ENCODE measurements at regions not wholly inside any gene's neighbourhood (a gene's known extent, or its start where the extent isn't known, plus 50 kb on each side); places are given as distances from the start of the nearest gene placed in this dataset.

DNA sequence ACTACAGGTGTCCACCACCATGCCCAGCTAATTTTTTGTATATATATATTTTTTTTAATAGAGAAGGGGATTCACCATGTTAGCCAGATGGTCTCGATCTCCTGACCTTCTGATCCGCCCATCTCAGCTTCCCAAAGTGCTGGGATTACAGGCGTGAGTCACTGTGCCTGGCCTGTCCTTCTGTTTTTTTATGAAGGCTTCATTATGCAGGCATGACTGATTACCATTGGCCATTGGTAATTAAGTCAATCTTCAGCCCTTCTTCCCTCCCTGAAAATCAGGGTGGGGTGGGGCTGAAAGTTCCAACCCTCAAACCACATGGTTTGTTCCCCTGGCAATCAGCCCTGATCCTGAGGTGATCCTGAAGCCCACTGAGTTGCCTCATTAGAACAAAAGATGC lies 336.9 kb downstream of the PTTG2 start:
- DNase-seq (ENCODE audit: extremely low read depth in 1 of 4, low spot score in 3 of 4), result no peak
- Histone ChIP-seq H3K36me3 (ENCODE audit: control insufficient read depth, insufficient read depth, low read length) (no peaks in the 10 kb centered on the region), H3K4me1 (replicated peaks in 1 of 2; ENCODE audit: control insufficient read depth in 2 of 2, insufficient read depth in 2 of 2, low read length in 2 of 2) (no peaks in the 10 kb centered on the region), H4K20me1 (replicated peaks; ENCODE audit: control insufficient read depth, insufficient read depth, low read length) (no peaks in the 10 kb centered on the region), H3K79me2 (ENCODE audit: control insufficient read depth, insufficient read depth, low read length) (no peaks in the 10 kb centered on the region), H3K9ac (ENCODE audit: insufficient read depth in 1 of 2, low read depth in 2 of 2, low read length in 2 of 2) (no peak overlapping the region), H3K9me3 (replicated peaks; ENCODE audit: control insufficient read depth, insufficient read depth, low read depth, low read length) (peaks cover 16% of the 10 kb centered on the region), H3K4me2 (ENCODE audit: insufficient read depth, low read length) (no peak overlapping the region), H3K27me3 (ENCODE audit: control insufficient read depth in 2 of 2, insufficient read depth in 2 of 2, low read length in 2 of 2) (no peaks in the 10 kb centered on the region), H3K9me1 (ENCODE audit: control insufficient read depth, insufficient read depth, low read length) (no peaks in the 10 kb centered on the region), H2AFZ (ENCODE audit: low read depth, low read length) (no peak overlapping the region), H3K4me3 (no peak overlapping the region), H3K27ac (ENCODE audit: extremely low read depth, low read depth, low read length) (no peak overlapping the region)
- POLR2A ChIA-PET, result no interaction called here
- intact Hi-C loops (cut with micrococcal nuclease) (no loop called here), in situ Hi-C loops (cut with MboI) (no loop called here)
- BruUV-seq (replicated peaks), result no TSS peak
- no peak for ATAC-seq
- CTCF ChIA-PET (ENCODE audit: low intra/inter-chr PET ratio), result no interaction called here
- FAIRE-seq, result no peak
- WGBS (ENCODE audit: insufficient coverage, low coverage, missing lambda C conversion rate), result 28% methylated on average over 2 of the region's 3 CpGs
- TF ChIP-seq RBM25 (IDR thresholded peaks at IDR 0.05; ENCODE audit: low read depth, low read length, severe bottlenecking) (no peak), MCM3 (IDR thresholded peaks at IDR 0.05) (no peak), ZFP30 (CRISPR knock-in tag; IDR thresholded peaks at IDR 0.05; ENCODE audit: borderline replicate concordance) (no peak), ZFPM2 (CRISPR knock-in tag; IDR thresholded peaks at IDR 0.05) (no peak), KDM1A (IDR thresholded peaks at IDR 0.05) (no peak), HSF4 (CRISPR knock-in tag; IDR thresholded peaks at IDR 0.05; ENCODE audit: borderline replicate concordance) (no peak), ERF (CRISPR knock-in tag; IDR thresholded peaks at IDR 0.05) (no peak), ZBTB8A (IDR thresholded peaks at IDR 0.05; ENCODE audit: partially characterized antibody) (no peak)
- TF ChIP-seq, protein P1, sequence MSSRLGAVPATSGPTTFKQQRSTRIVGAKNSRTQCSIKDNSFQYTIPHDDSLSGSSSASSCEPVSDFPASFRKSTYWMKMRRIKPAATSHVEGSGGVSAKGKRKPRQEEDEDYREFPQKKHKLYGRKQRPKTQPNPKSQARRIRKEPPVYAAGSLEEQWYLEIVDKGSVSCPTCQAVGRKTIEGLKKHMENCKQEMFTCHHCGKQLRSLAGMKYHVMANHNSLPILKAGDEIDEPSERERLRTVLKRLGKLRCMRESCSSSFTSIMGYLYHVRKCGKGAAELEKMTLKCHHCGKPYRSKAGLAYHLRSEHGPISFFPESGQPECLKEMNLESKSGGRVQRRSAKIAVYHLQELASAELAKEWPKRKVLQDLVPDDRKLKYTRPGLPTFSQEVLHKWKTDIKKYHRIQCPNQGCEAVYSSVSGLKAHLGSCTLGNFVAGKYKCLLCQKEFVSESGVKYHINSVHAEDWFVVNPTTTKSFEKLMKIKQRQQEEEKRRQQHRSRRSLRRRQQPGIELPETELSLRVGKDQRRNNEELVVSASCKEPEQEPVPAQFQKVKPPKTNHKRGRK (tag; IDR thresholded peaks at IDR 0.05), result no peak
- TF ChIP-seq, protein P2, sequence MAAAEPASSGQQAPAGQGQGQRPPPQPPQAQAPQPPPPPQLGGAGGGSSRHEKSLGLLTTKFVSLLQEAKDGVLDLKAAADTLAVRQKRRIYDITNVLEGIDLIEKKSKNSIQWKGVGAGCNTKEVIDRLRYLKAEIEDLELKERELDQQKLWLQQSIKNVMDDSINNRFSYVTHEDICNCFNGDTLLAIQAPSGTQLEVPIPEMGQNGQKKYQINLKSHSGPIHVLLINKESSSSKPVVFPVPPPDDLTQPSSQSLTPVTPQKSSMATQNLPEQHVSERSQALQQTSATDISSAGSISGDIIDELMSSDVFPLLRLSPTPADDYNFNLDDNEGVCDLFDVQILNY (CRISPR knock-in tag; IDR thresholded peaks at IDR 0.05), result no peak

Measured in K562 (cell line).